Mesodermal cell (in vitro differentiated cells): ENCODE measurements at regions not wholly inside any gene's neighbourhood (a gene's known extent, or its start where the extent isn't known, plus 50 kb on each side); places are given as distances from the start of the nearest gene placed in this dataset.
"Not testable (repeated sequence)": the region's sequence is repeated elsewhere in the genome, so short reads cannot be mapped to it uniquely, and the experiment has no call there.

Experiments used
- H3K27ac ChIP-seq: 2 replicates; pipeline ENCODE4 v1.7.0; 2013; ENCODE audit warnings: mild to moderate bottlenecking, low read depth, low read length, moderate library complexity; ENCODE audit not compliant: severe bottlenecking
- H3K36me3 ChIP-seq: 2 replicates; pipeline ENCODE4 v1.7.1; 2013; ENCODE audit warnings: mild to moderate bottlenecking, low read length, moderate library complexity; ENCODE audit not compliant: control insufficient read depth, insufficient read depth
- H3K4me1 ChIP-seq: one replicate; pipeline ENCODE4 v1.7.1; 2013; ENCODE audit warnings: mild to moderate bottlenecking, low read length; ENCODE audit not compliant: insufficient read depth, control insufficient read depth, poor library complexity, severe bottlenecking
- H3K4me3 ChIP-seq: 2 replicates; pipeline ENCODE4 v1.7.0; 2013; ENCODE audit warnings: low read length, control low read depth, mild to moderate bottlenecking; ENCODE audit not compliant: insufficient read depth, poor library complexity, severe bottlenecking; ENCODE audit errors: extremely low read depth
- H3K9me3 ChIP-seq: 2 replicates; pipeline ENCODE4 v1.7.1; 2013; ENCODE audit warnings: mild to moderate bottlenecking, low read length, moderate library complexity; ENCODE audit not compliant: control insufficient read depth
- WGBS, 2 experiments: methylation state at CpG; one replicate each; pipeline ENCODE4 v1.1.5; 2013; ENCODE audit warnings: missing lambda C conversion rate in 2 of 2; ENCODE audit not compliant: insufficient coverage in 2 of 2; 5-methylcytosine and 5-hydroxymethylcytosine counted together

DNA sequence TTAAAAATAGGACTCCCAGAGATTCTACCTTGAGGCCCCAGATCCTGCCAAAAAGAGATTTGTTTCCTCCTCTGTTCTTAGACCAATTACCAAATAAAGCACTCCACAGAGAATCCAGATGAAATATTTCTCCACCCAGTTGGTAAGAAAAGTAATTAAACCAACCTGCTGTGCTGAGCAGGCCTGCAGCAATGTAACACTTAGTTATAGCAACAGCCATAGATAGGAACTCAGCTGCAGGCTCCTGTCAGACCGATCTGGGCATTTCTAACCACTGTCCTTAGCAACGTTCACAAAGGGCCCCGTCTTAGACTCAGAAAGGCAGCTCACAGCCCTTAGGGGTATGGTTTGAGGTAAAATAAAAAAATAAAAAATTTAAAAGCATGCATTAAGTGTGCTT lies 271.1 kb downstream of the KCNRG start:
- H3K4me3 ChIP-seq = no peak overlapping the region
- 64% methylated on average over 3 of the region's 3 CpGs; no CpG with 5 or more reads in 1 of the 2 experiments for WGBS, 2 experiments
- H3K9me3 ChIP-seq = no peaks in the 10 kb centered on the region
- peak overlapping the region; percentile 13 for H3K27ac ChIP-seq
- H3K36me3 ChIP-seq = no peaks in the 10 kb centered on the region
- no peaks in the 10 kb centered on the region for H3K4me1 ChIP-seq

DNA sequence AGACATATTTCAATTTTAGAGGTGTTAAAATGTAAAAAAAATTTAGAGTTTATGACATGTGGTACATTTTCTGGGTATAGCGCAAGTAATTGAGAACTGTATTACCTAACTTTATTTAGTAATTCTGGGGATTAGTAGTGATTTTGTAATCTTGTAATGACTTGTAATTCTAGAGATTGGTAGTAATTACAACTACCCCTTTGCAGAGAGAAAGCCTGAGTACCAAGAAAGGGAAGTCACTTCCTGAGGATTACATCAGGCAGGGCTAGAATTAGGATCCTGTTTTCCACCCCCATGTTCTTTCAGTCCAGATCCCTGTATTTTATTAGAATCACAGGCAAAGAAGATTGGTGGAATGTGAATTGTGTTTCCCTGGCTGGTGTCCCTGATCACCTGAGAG lies 274.9 kb downstream of the KCNRG start:
- H3K36me3 ChIP-seq = no peaks in the 10 kb centered on the region
- no peaks in the 10 kb centered on the region for H3K9me3 ChIP-seq
- no peaks in the 10 kb centered on the region for H3K4me1 ChIP-seq
- no CpG with 5 or more reads among the region's 1 CpG for WGBS, 2 experiments
- no peak overlapping the region for H3K4me3 ChIP-seq
- H3K27ac ChIP-seq = no peak overlapping the region

DNA sequence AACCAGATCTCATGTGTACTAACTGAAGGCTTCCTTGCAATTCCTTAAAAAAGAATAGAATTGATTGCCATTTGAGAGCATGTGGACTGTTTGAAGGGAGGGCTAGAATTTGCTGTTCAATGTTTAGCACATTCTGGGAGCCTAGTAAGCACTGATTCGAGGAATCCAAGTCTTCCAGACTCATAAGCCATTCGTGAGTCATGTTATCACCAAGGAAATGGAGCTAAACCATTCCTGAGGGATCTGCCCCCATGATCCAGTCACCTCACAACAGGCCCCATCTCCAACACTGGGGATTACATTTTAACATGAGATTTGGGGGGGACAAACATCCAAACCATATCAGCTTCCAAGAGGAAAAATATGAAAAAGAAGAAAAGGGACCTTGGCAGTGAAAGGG lies 276.4 kb downstream of the KCNRG start:
- no peaks in the 10 kb centered on the region for H3K9me3 ChIP-seq
- no peaks in the 10 kb centered on the region for H3K36me3 ChIP-seq
- no peaks in the 10 kb centered on the region for H3K4me1 ChIP-seq
- no peak overlapping the region for H3K27ac ChIP-seq
- no peak overlapping the region for H3K4me3 ChIP-seq
- 72 to 100% methylated on average over 1 to 2 of the region's 2 CpGs for WGBS, 2 experiments

DNA sequence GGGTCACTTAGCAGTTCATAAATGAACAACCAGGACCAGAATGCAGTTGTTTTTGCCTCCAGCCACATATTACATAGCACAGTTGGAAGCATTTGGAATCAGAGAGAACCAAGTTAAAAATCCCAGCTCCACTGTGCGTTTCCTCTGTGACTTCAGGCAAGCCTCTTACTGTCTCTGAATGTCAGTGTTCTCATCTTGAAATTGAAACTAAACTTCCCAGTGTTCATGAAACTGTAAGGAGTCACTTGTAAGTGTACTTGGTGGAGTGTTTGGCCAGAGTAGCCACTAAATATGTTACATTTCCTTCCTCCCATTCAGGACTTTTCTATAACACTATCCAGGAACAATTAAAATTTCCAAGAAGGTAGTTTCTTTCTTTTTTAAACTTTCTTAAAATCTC lies 276.8 kb downstream of the KCNRG start:
- H3K9me3 ChIP-seq = no peaks in the 10 kb centered on the region
- 100% methylated on average over 1 of the region's 1 CpG for WGBS, 2 experiments
- no peak overlapping the region for H3K4me3 ChIP-seq
- H3K27ac ChIP-seq = no peak overlapping the region
- H3K36me3 ChIP-seq = no peaks in the 10 kb centered on the region
- no peaks in the 10 kb centered on the region for H3K4me1 ChIP-seq

DNA sequence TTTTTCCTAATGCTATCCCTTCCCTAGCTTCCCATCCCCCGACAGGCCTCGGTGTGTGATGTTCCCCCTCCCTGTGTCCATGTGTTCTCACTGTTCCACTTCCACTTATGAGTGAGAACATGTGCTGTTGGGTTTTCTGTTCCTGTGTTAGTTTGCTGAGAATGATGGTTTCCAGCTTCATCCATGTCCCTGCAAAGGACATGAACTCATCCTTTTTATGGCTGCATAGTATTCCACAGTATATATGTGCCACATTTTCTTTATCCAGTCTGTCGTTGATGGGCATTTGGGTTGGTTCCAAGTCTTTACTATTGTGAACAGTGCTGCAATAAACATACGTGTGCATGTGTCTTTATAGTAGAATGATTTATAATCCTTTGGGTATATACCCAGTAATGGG lies 279.2 kb downstream of the KCNRG start:
- H3K4me3 ChIP-seq, H3K4me1 ChIP-seq, H3K36me3 ChIP-seq, H3K27ac ChIP-seq, H3K9me3 ChIP-seq: not testable (repeated sequence)
- no CpG with 5 or more reads among the region's 4 CpGs for WGBS, 2 experiments

DNA sequence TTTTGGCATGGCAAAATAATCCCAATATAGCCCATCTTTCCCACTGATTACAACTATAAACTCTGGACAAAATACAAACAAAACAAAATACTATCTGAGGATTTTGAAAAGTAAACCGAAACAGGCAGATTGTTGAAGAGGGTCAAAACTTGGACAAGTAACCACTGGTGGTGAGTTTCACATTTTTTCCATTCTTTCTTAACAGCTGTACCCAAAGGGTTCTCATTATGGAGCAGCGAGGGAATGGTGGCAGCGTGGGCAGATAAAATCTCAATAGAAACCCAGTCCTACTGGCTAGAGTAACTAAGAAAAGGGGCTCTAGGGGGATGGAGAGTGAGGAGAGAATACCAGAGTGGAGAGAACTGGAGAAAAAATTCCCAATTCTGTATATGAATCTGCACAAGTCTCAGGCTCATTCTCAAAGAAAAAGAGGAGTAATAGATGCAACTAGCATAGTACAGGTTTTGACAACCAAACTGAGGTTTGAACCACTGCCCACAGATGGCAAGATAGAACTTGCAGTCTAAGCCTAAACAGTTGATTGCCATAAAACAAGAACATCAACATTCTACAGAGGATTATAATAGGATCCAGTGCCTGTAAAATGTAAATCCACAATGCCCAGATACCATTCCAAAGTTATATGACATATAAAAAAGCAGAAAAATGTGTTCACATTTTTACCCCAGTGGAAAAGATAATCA lies 284.5 kb downstream of the KCNRG start:
- WGBS, 2 experiments = 100% methylated on average over 1 to 2 of the region's 3 CpGs
- no peaks in the 10 kb centered on the region for H3K4me1 ChIP-seq
- H3K4me3 ChIP-seq = no peak overlapping the region
- peaks cover 5% of the 10 kb centered on the region for H3K9me3 ChIP-seq
- no peak overlapping the region for H3K27ac ChIP-seq
- H3K36me3 ChIP-seq = no peaks in the 10 kb centered on the region

DNA sequence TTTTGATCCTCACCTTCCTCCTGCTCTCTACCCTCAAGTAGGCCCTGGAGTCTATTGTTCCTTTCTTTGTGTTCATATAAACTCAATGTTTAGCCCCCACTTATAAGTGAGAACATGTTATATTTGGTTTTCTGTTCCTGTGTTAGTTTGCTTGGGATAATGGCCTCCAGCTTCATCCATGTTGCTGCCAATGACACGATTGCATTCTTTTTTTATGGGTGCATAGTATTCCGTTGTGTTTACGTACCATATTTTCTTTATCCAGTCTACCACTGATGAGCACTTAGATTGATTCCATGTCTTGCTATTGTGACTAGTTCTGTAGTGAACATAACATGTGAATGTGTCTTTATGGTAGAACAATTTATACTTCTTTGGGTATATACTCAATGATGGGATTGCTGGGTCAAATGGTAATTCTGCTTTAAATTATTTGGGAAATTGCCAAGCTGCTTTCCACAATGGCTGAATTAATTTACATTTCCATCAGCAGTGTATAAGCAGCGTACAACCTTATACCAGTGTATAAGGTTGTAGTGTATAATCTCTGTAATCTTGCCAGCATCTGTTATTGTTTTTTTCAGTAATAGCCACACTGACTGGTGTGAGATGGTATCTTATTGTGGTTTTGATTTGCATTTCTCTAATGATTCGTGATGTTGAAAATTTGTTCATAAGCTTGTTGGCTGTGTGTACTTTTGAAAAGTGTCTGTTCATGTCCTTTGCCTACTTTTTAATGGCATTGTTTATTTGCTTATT lies 288.9 kb downstream of the KCNRG start:
- no peak overlapping the region for H3K27ac ChIP-seq
- peaks cover 5% of the 10 kb centered on the region for H3K9me3 ChIP-seq
- no peaks in the 10 kb centered on the region for H3K4me1 ChIP-seq
- no peaks in the 10 kb centered on the region for H3K36me3 ChIP-seq
- no peak overlapping the region for H3K4me3 ChIP-seq
- 92 to 96% methylated on average over 2 to 4 of the region's 5 CpGs for WGBS, 2 experiments

DNA sequence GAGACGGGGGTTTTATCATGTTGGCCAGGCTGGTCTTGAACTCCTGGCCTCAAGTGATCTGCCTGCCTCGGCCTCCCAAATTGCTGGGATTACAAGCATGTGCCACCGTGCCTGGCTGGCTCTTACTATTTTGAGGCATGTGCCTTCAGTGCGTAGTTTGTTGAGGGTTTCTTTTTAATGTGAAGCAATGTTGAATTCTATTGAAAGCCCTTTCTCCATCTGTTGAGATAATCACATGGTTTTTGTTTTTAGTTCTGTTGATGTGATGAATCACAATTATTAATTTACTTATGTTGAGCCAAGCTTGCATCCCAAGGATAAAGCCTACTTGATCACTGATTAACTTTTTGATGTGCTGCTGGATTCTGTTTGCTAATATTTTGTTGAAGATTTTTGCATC lies 290.9 kb downstream of the KCNRG start:
- no peaks in the 10 kb centered on the region for H3K36me3 ChIP-seq
- peaks cover 5% of the 10 kb centered on the region for H3K9me3 ChIP-seq
- H3K27ac ChIP-seq = no peak overlapping the region
- 83 to 85% methylated on average over 3 to 4 of the region's 4 CpGs for WGBS, 2 experiments
- H3K4me3 ChIP-seq = no peak overlapping the region
- no peaks in the 10 kb centered on the region for H3K4me1 ChIP-seq

DNA sequence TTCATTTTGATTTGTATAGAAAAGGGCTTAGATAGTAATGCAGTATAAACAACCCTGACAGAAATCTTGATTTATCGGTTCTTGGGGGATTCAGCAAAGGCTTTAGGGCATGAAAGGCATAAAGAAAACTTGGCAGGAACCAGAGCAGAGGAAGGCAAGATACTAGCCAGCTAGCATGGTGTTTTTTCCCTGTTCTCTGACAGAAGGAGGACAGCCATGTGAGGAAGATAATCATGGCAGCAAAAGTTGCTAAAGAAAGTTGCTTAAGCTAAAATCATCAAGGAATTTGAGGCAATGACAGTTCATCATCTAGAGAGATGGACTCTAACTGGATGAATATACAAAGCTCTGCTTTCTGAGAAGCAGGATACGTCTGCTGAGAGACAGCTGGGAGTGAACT lies 294.1 kb downstream of the KCNRG start:
- Histone ChIP-seq H3K4me3 (no peak overlapping the region), H3K4me1 (peaks cover 3% of the 10 kb centered on the region), H3K36me3 (no peaks in the 10 kb centered on the region), H3K9me3 (peaks cover under 1% of the 10 kb centered on the region), H3K27ac (no peak overlapping the region)
- 94 to 100% methylated on average over 1 to 2 of the region's 2 CpGs for WGBS, 2 experiments

DNA sequence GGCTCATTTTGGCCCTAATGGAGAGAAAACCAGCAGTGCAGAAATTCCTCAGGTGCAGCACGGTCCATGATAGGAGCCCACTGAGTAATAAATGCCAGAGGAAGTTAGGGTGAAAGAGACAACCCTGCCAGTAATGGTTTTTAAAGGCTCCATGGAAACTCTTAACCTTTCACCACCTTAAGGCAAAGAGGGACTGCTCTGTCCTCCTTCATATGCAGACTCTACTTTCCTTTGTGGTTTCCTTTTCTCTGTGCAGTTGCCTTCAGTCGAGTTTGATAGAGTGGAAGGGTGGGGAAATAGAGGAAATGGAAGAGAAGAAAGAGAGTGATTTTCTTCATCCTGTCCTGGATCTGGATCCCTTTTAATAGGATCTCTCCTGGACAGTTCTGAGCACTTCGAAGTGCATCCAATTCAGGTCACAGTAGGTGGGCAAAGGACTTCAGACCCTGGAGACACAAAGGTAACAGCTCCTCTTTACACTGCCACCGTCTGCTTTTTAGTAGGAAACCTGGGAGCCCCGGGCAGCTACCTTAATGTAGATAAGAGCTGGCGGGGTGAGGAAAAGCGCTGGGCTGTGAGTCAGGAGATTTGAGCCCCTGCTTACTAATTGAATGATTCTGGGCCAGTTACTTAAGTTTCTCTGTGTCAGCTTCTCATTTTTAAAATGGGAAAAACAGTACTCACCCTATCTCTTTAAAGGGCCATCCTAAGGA lies 294.8 kb downstream of the KCNRG start:
- H3K36me3 ChIP-seq = no peaks in the 10 kb centered on the region
- no peak overlapping the region for H3K4me3 ChIP-seq
- no peak overlapping the region for H3K27ac ChIP-seq
- H3K4me1 ChIP-seq = peaks cover 3% of the 10 kb centered on the region
- 56 to 76% methylated on average over 4 to 5 of the region's 7 CpGs for WGBS, 2 experiments
- H3K9me3 ChIP-seq = no peaks in the 10 kb centered on the region
